H1 (cell line): ENCODE measurements at regions not wholly inside any gene's neighbourhood (a gene's known extent, or its start where the extent isn't known, plus 50 kb on each side); places are given as distances from the start of the nearest gene placed in this dataset.

ENCODE experiments used
- BACH1 ChIP-seq: IDR thresholded peaks from 2 replicates; pipeline ENCODE4 v1.6.1; 2012; ENCODE audit warnings: low read length, improper control_type of control experiment
- NANOG ChIP-seq: IDR thresholded peaks from 2 replicates; pipeline ENCODE4 v1.6.1; 2011; ENCODE audit warnings: low read length, low read depth, mild to moderate bottlenecking, inconsistent platforms; ENCODE audit not compliant: insufficient read depth, poor library complexity, severe bottlenecking
- RAD21 ChIP-seq, 2 experiments: IDR thresholded peaks in 1 of 2; conservative IDR thresholded peaks in 1 of 2; 2 replicates each; pipeline ENCODE4 v1.6.1; 2011; ENCODE audit warnings: low read depth in 2 of 2, low read length in 2 of 2, improper control_type of control experiment in 1 of 2, inconsistent platforms in 1 of 2, mild to moderate bottlenecking in 1 of 2, moderate library complexity in 1 of 2

DNA sequence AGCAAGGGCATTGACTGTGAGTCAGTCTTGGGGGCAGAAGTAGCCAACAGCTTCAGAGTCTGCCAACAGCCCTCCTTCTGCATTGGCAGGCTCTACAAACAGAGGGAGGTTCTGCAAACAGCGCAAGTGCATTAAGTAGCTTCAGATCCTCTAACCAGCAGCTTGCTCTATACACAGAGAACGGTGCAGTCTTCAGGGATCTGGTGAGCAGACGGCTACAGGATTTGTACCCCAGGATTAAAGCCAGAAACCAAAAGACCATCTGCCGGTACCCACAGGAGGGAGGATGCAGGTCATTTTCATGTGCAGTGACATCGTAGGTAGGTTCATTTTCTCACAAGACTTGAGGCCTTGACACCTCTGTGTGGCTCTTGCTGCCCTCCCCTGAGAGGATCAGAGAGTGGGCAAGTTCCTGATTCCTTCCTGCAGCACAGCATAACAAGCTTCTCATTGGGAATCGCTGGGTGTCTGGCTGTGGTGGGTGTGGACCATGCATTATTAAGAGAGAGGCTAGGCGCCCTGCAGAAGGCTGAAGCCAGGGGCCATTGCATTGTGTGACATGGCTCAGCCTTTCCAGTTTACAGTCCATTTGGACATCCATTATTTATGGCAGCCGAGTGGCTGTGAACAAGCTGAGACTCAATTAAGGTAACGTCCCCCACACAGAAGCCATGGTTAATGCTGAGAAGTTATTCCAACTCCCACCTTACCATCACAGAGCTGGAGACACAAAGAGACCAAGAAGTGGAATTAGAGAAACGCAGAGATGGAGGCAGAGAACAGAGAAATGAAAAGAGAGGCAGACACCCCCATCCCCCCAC, 250.0 kb downstream of the LRFN2 start:
- TF ChIP-seq NANOG (no peak), BACH1 (no peak), RAD21 (IDR thresholded peaks at IDR 0.05 in 1 of 2, conservative IDR thresholded peaks at IDR 0.05 in 1 of 2; ENCODE audit: low read depth in 2 of 2, low read length in 2 of 2) (no peak)
